GM12874 (cell line): ENCODE measurements at regions not wholly inside any gene's neighbourhood (a gene's known extent, or its start where the extent isn't known, plus 50 kb on each side); places are given as distances from the start of the nearest gene placed in this dataset.

Experiments used
- TF ChIP-seq, protein P1 (sequence below): IDR thresholded peaks from 2 replicates; pipeline ENCODE4 v1.5.1; 2011; ENCODE audit warnings: low read depth, mild to moderate bottlenecking, control low read depth, low read length, moderate library complexity; ENCODE audit not compliant: insufficient read depth

DNA sequence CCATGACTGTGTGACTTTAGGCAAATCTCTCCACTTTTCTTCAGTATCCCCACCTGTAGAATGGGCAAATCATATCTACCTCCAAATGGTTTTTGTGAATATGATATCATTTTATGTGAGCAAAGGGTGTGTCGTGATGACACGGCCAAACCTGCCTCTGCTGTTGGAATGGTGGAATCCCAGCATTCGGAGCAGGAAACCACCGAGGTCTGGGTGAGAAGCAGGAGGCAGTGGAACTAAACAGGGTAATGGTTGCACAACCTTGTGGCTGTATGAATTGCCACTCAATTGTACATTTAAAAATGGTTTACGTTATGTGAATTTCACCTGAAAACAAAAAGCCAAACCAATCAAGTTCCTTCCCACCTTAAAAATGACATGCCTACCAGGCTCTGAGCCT, 131.4 kb upstream of the ZMIZ1 start:
- TF ChIP-seq, protein P1, sequence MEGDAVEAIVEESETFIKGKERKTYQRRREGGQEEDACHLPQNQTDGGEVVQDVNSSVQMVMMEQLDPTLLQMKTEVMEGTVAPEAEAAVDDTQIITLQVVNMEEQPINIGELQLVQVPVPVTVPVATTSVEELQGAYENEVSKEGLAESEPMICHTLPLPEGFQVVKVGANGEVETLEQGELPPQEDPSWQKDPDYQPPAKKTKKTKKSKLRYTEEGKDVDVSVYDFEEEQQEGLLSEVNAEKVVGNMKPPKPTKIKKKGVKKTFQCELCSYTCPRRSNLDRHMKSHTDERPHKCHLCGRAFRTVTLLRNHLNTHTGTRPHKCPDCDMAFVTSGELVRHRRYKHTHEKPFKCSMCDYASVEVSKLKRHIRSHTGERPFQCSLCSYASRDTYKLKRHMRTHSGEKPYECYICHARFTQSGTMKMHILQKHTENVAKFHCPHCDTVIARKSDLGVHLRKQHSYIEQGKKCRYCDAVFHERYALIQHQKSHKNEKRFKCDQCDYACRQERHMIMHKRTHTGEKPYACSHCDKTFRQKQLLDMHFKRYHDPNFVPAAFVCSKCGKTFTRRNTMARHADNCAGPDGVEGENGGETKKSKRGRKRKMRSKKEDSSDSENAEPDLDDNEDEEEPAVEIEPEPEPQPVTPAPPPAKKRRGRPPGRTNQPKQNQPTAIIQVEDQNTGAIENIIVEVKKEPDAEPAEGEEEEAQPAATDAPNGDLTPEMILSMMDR, result no peak

DNA sequence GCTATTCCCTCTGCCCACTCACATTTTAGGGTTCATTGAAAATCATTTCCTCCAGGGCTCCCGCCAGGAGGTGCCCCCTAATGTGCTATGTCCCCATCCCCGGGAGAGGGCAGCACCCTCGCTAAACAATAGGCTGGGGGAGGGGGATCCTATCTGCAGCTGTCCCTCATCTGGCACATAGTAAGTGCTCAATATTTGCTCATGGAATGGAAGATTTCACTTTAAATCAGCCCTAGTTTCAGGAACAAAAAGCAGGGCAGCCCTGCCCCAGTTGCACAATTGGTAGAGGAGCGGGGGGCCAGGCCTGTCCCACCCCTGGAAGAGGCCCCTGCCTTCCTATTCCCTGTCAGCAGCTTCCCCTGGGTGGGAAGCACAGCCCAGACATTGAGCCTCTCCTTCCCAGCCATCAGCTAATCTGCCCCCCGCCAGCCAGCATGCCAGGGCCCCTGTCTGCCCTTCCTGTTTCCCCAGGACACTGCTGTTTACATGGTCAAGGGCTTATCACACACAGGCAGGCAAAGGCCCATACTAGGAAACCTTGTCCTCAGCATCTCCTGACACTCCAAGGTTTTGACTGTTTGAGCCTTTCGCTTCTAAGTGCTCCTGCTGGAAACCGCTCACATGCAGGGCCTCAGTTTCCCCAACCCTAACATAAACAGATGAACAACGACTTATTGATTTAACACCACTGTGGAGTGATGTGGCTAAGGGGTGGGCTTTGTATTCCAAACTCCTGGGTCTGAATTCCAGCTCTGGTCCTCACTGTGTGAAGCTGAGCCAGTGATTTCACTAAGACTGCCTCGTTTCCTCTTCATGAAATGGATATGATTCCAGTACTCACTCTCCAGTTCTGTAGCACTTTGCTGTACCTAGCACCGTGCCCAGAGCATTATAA, 130.7 kb upstream of the ZMIZ1 start:
- TF ChIP-seq, protein P1, result peak; percentile 22; the same call in 1 of the 2 replicates

DNA sequence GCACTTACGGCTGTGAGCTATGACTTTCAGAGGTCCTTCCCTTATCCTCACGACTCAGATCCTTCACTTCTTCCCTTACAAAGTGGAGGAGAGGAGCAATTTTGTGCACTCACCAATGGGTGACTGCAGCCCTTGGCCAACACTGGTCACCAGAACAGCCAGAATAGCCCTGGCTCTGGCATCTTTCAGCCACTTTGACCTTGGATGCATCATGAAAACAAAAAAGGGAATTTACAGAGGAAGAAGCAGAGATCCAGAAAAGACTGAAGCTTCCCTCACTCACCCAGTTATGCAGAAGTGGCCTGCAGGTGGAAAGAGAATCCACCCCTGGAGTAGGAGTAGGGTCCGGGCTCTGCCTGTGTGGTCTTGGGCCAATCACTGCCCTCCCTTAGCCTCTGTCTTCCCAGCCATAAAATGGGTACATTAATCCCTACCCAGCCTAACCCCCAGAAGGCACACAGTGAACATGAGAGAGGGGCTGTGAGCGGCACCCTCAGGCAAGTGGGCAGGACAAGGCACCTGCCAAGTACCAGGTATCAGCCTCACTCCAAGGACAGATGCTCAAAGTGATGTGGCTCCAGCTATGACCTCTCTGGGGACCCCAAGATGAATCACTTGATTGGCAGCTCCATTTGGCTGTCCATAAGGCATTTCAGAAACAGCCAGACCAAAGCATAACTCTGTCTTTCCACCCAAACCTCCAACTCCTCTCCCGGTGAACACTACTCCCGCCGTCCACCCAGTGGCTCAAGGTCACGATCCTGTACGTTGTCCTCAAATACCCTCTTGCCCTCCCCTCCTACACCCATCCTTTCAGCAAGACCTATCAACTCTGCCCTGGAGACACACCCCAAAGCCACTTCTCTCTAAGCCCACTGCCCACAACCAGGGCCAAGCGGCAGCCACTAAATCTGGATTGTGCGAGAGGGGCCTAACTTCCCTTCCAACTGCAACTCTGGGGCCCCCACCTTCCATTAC, 129.8 kb upstream of the ZMIZ1 start:
- TF ChIP-seq, protein P1, result no peak

DNA sequence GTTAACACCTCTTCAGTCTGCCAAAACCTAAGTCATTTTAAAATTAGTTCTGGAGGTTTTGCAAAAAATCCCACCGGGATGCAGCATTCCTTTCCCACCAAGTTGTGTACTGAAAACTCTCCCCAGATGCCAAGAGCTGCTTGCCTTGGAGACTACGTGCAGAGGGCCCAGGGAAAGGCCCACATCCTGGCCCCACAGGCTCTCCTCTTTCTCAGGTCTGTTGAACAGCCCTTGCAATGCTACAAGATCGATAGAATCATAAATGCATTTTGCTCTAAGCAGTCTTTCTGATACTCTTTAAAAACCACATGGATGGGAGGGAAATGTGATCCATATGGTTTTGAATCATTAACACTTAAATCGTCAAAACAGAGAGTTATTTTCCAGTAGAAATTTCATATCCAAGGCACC, 126.7 kb upstream of the ZMIZ1 start:
- TF ChIP-seq, protein P1, result no peak

- TF ChIP-seq, protein P1, result no peak
Measured at GRCh38 chr10:78944723-78945312, 123.9 kb upstream of the ZMIZ1 start.

DNA sequence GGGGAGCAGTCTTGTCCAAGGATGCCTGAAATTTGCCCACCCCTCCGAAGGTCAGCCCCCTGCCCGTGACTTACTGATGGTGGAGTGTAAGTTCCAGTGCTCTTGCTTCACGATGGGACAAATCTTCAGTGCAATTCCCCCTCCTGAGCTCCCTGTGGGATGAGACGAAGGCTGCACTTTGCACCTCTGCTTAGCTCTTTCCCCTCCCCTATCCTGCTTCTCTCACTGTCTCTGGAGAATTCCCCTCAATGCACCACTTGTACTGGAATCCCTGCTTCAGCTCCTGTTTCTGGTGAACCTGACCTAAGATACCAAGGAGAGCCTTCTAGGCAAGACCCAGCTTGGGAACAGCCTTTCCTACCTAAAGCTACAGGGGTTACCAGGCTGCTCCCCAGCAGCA, 122.9 kb upstream of the ZMIZ1 start:
- TF ChIP-seq, protein P1, result no peak

DNA sequence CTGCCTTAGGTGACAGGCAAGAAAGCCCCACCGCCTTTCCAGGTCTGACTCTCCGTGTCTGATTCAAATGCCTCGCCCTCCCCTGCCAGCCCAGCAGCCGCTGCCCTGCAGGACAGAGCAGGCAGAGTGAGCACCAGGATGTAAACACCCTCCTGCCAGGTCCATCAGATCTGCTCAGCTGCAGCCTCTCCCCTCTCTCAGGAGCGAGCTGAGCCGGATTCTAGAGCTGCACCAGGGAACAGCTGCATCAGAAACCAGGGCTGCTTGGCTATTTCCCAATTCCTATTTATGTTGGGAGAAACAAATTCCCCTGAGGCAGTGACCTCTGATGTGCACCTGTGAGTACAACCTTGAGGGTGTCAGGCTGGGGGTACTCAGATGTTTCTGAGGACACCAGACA, 121.5 kb upstream of the ZMIZ1 start:
- TF ChIP-seq, protein P1, result no peak
